B cell (primary cell): ENCODE measurements at regions not wholly inside any gene's neighbourhood (a gene's known extent, or its start where the extent isn't known, plus 50 kb on each side); places are given as distances from the start of the nearest gene placed in this dataset.

Experiments
- ATAC-seq: fragments of 200-7000 bp; cut with Tn5 transposase; one replicate; pipeline ENCODE4 v1.10.0; 2021; ENCODE audit warnings: low read depth, mild to moderate bottlenecking, moderate number of reproducible peaks, moderate library complexity
- CTCF ChIA-PET: fragments of 350-600 bp; sonication (Branson Sonifier 250); formaldehyde crosslinking; loops from one replicate; lab custom pipeline; 2021; ENCODE audit warnings: antibody characterized with exemption, inconsistent platforms; lab: Charles Lee
- POLR2A ChIA-PET: fragments of 350-600 bp; sonication (Branson Sonifier 250); formaldehyde crosslinking; loops from one replicate; lab custom pipeline; 2021; ENCODE audit warnings: antibody characterized with exemption; lab: Charles Lee
- DNase-seq: peaks from one replicate; pipeline ENCODE4 v3.0.0; 2013
- H2AFZ ChIP-seq: 2 replicates; pipeline ENCODE4 v1.6.1; 2012; ENCODE audit warnings: mild to moderate bottlenecking, low read depth, low read length; ENCODE audit not compliant: insufficient read depth, poor library complexity, severe bottlenecking
- H3K27ac ChIP-seq, 2 donors: 1 replicate in 1 of 2; 2 replicates in 1 of 2; pipeline ENCODE4 v1.5.1; 2012 to 2013; ENCODE audit warnings: low read length in 2 of 2, mild to moderate bottlenecking in 2 of 2, moderate library complexity in 1 of 2
- H3K27me3 ChIP-seq, 4 experiments: fragments of 200-600 bp in 1 of 4; sonication (generic) in 1 of 4; replicated peaks in 1 of 4; 1 replicate in 2 of 4; 2 replicates in 2 of 4; pipeline versions ENCODE4 v1.6.1 to v1.7.0; 2013 to 2016; ENCODE audit warnings: low read length in 3 of 4, mild to moderate bottlenecking in 2 of 4, mixed read lengths in 1 of 4, moderate library complexity in 1 of 4; ENCODE audit not compliant: insufficient read depth in 4 of 4, control insufficient read depth in 3 of 4; ENCODE audit errors: control extremely low read depth in 1 of 4
- H3K36me3 ChIP-seq, 2 experiments: replicated peaks in 1 of 2; 1 replicate in 1 of 2; 2 replicates in 1 of 2; pipeline versions ENCODE4 v1.6.1 to v1.7.1; 2013; ENCODE audit warnings: low read length in 1 of 2; ENCODE audit not compliant: insufficient read depth in 2 of 2, control insufficient read depth in 1 of 2; ENCODE audit errors: control extremely low read depth in 1 of 2, extremely low read depth in 1 of 2
- H3K4me1 ChIP-seq, 2 donors: fragments of 200-600 bp in 1 of 2; sonication (generic) in 1 of 2; 1 replicate in 1 of 2; 2 replicates in 1 of 2; pipeline versions ENCODE4 v1.5.1 to v1.6.1; 2013 to 2017; ENCODE audit warnings: low read length in 2 of 2; ENCODE audit not compliant: control insufficient read depth in 2 of 2, insufficient read depth in 2 of 2
- H3K4me2 ChIP-seq: replicated peaks from 2 replicates; pipeline ENCODE3; 2012; ENCODE audit warnings: mild to moderate bottlenecking, low read depth, low read length; ENCODE audit not compliant: poor library complexity, severe bottlenecking
- H3K4me3 ChIP-seq, 5 experiments: fragments of 200-600 bp in 1 of 5; sonication (generic) in 1 of 5; 1 replicate in 3 of 5; 2 replicates in 2 of 5; pipeline versions ENCODE4 v1.5.1 to v1.7.0; 2011 to 2016; ENCODE audit warnings: low read length in 4 of 5, mild to moderate bottlenecking in 4 of 5, low read depth in 2 of 5, control low read depth in 1 of 5, moderate library complexity in 1 of 5; ENCODE audit not compliant: insufficient read depth in 1 of 5; ENCODE audit errors: control extremely low read depth in 1 of 5, extremely low read depth in 1 of 5
- H3K79me2 ChIP-seq: fragments of 200-600 bp; sonication (generic); one replicate; pipeline ENCODE4 v1.6.0; 2016; ENCODE audit warnings: low read length; ENCODE audit not compliant: control insufficient read depth, insufficient read depth
- H3K9ac ChIP-seq: fragments of 200-600 bp; sonication (generic); 2 replicates; pipeline ENCODE4 v1.6.1; 2017; ENCODE audit warnings: mild to moderate bottlenecking, low read length, moderate library complexity
- H3K9me3 ChIP-seq, 3 donors: one replicate each; pipeline versions ENCODE4 v1.6.1 to v1.7.1; 2013; ENCODE audit warnings: low read length in 2 of 3; ENCODE audit not compliant: control insufficient read depth in 2 of 3, insufficient read depth in 1 of 3; ENCODE audit errors: control extremely low read depth in 1 of 3
- H4K20me1 ChIP-seq: 2 replicates; pipeline ENCODE4 v1.6.0; 2012; ENCODE audit warnings: mild to moderate bottlenecking, low read length; ENCODE audit not compliant: insufficient read depth, control insufficient read depth, poor library complexity, severe bottlenecking
- H3K27ac Mint-ChIP-seq: one replicate; pipeline ENCODE4 v1.8.0; 2021; ENCODE audit warnings: mixed read lengths
- H3K27me3 Mint-ChIP-seq: one replicate; pipeline ENCODE4 v1.8.0; 2021; ENCODE audit warnings: mixed read lengths
- H3K4me1 Mint-ChIP-seq: one replicate; pipeline ENCODE4 v1.8.0; 2021; ENCODE audit warnings: mixed read lengths
- H3K4me3 Mint-ChIP-seq: one replicate; pipeline ENCODE4 v1.8.0; 2021; ENCODE audit warnings: mixed read lengths
- H3K9me3 Mint-ChIP-seq: one replicate; pipeline ENCODE4 v1.8.0; 2022; ENCODE audit warnings: mixed read lengths; ENCODE audit not compliant: insufficient read depth
- CTCF ChIP-seq: fragments of 200-600 bp; IDR thresholded peaks from one replicate; pipeline ENCODE4 v1.8.0; 2022; ENCODE audit warnings: antibody characterized with exemption, mild to moderate bottlenecking
- EZH2 ChIP-seq: IDR thresholded peaks from 2 replicates; pipeline ENCODE4 v1.6.1; 2012; ENCODE audit warnings: borderline replicate concordance, low read depth, mild to moderate bottlenecking, moderate library complexity, low read length; ENCODE audit not compliant: insufficient read depth, poor library complexity, severe bottlenecking
- WGBS: methylation state at CpG from one replicate; pipeline ENCODE4 v1.1.5; 2013; ENCODE audit warnings: missing lambda C conversion rate; ENCODE audit not compliant: insufficient coverage; 5-methylcytosine and 5-hydroxymethylcytosine counted together
- intact Hi-C: fragments of 100-400 bp; cut with micrococcal nuclease; formaldehyde crosslinking; loops from one replicate; pipeline ENCODE4 v1.10.0; 2022

DNA sequence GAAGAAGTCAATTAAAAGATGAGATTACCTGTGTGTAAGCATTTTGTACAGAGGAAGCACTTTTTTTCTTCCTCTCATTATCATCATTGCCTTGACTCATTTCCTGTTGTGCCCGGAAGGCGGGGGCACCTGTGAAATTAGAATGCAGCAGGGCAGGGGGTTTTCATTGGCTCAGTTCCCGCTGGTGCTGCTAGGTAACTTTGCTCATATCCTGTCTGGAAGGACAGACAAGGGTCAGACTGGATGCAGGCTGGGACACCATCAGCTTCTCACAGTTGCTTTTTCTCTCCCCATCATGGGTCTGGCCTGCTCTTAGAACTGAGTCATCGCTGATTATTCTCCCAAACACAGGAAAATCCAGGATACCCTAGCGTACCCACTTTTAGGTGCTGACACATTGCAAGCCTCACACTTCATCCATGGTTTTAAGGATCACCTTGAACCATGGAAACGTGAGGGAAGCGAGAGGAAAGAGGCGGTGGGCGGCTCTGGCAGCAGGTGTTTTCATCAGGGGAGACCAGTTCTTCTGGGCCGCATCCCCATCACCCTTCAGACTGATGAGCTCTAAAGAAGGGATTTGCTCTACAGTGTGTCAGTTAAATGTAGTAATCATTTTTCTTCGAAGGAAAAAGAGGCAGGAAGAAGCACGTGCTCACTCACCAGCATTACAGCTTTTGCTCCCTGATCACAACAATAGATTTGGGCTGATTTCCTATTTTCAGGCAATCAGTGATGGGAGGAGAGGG lies 195.7 kb upstream of the SASH1 start:
- Mint-ChIP-seq H3K9me3 (no peaks in the 10 kb centered on the region), H3K4me1 (peaks cover 3% of the 10 kb centered on the region), H3K4me3 (no peak overlapping the region), H3K27me3 (peaks cover 28% of the 10 kb centered on the region), H3K27ac (no peak overlapping the region)
- no peaks in the 10 kb centered on the region for H3K4me1 ChIP-seq
- no peaks in the 10 kb centered on the region for H4K20me1 ChIP-seq
- H3K4me2 ChIP-seq = no peak overlapping the region
- peaks cover 0 to under 1% (median 0%) of the 10 kb centered on the region in 4 experiments for H3K27me3 ChIP-seq
- no peak for DNase-seq
- no peaks in the 10 kb centered on the region for H3K9me3 ChIP-seq
- no peak overlapping the region for H3K9ac ChIP-seq
- 75% methylated on average over 10 of the region's 12 CpGs for WGBS
- H3K27ac ChIP-seq = no peak overlapping the region
- ChIA-PET POLR2A (no interaction called here), CTCF (interaction anchor here (0.6 to 1.7 kb wide), 3 partner anchors 8 to 381 kb away, joined by 3 to 4 read pairs (median 3); no protein-coding TSS in a partner anchor)
- no peaks in the 10 kb centered on the region for H3K36me3 ChIP-seq
- H2AFZ ChIP-seq = no peak overlapping the region
- ATAC-seq = no peak
- intact Hi-C loops = loop anchor here (10.0 kb wide), 1 partner anchor 108 kb away; no protein-coding TSS in a partner anchor
- no peaks in the 10 kb centered on the region for H3K79me2 ChIP-seq
- no peak for TF ChIP-seq CTCF
- no peak overlapping the region for H3K4me3 ChIP-seq

DNA sequence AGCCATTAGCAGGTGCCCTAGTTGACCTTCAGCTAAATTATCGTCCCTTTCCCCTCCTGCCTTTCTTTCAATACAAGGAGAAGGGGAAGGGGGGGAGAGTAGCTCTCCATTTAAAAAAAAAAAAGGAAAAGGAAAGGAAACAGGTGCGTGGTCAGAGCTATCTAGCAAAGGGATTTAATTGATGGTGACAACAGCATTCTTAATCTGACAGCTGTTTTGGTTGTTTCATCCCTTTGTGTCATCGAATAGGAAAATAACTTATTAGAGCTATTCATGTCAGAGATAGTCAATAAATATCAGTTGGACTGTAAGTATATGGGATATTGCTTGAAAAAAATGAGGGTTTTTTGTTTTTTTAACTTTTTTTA lies 195.2 kb upstream of the SASH1 start:
- Histone ChIP-seq H3K9me3 (no peaks in the 10 kb centered on the region), H4K20me1 (no peaks in the 10 kb centered on the region), H3K4me2 (no peak overlapping the region), H3K4me3 (no peak overlapping the region), H2AFZ (no peak overlapping the region), H3K4me1 (no peaks in the 10 kb centered on the region), H3K9ac (no peak overlapping the region), H3K27ac (no peak overlapping the region), H3K36me3 (no peaks in the 10 kb centered on the region), H3K27me3 (peaks cover 0 to 5% (median 0%) of the 10 kb centered on the region in 4 experiments), H3K79me2 (no peaks in the 10 kb centered on the region)
- WGBS = 67% methylated on average over 1 of the region's 3 CpGs
- Mint-ChIP-seq H3K9me3 (no peaks in the 10 kb centered on the region), H3K4me1 (peaks cover 3% of the 10 kb centered on the region), H3K27me3 (peaks cover 30% of the 10 kb centered on the region), H3K4me3 (no peak overlapping the region), H3K27ac (no peak overlapping the region)
- ChIA-PET CTCF (interaction anchor here (0.6 to 1.7 kb wide), 4 partner anchors 9 to 18 kb away, joined by 3 read pairs; no protein-coding TSS in a partner anchor), POLR2A (no interaction called here)
- TF ChIP-seq EZH2 (no peak), CTCF (no peak)
- ATAC-seq (no peak), DNase-seq (no peak)
- intact Hi-C loops = loop anchor here (10.0 kb wide), 1 partner anchor 107 kb away; no protein-coding TSS in a partner anchor
